Stimulated activated effector memory CD8-positive, alpha-beta T cell treated with anti-CD3 and anti-CD28 coated beads, Interleukin-12 subunit alpha, Interleukin-12 subunit beta, amount 100 ng/mL, for 72 hours (primary cell): ENCODE measurements at regions not wholly inside any gene's neighbourhood (a gene's known extent, or its start where the extent isn't known, plus 50 kb on each side); places are given as distances from the start of the nearest gene placed in this dataset.

Experiments
- ATAC-seq: fragments of 150-1000 bp; cut with Tn5 transposase; 2 replicates; pipeline ENCODE4 v1.10.0; 2021
- DNase-seq, 2 donors: peaks; one replicate each; pipeline ENCODE4 v3.0.0; 2021 to 2022; ENCODE audit warnings: low spot score in 2 of 2
- H3K27ac Mint-ChIP-seq: one replicate; pipeline ENCODE4 v1.8.0; 2022; ENCODE audit warnings: mild to moderate bottlenecking, mixed read lengths
- H3K36me3 Mint-ChIP-seq: one replicate; pipeline ENCODE4 v1.8.0; 2022; ENCODE audit warnings: mild to moderate bottlenecking, mixed read lengths
- H3K4me1 Mint-ChIP-seq: one replicate; pipeline ENCODE4 v1.8.0; 2022; ENCODE audit warnings: mixed read lengths
- H3K4me3 Mint-ChIP-seq: one replicate; pipeline ENCODE4 v1.8.0; 2022; ENCODE audit warnings: mild to moderate bottlenecking, mixed read lengths
- H3K9me3 Mint-ChIP-seq: one replicate; pipeline ENCODE4 v1.8.0; 2022; ENCODE audit warnings: mixed read lengths

- H3K36me3 Mint-ChIP-seq, result no peaks in the 10 kb centered on the region
- peaks cover 4% of the 10 kb centered on the region for H3K9me3 Mint-ChIP-seq
- no peak for ATAC-seq
- H3K4me1 Mint-ChIP-seq, result no peaks in the 10 kb centered on the region
- DNase-seq, result no peak
- no peak overlapping the region for H3K27ac Mint-ChIP-seq
- no peak overlapping the region for H3K4me3 Mint-ChIP-seq
Measured at GRCh38 chr11:13062115-13062514, 53.0 kb downstream of the RASSF10 start.

- no peak for DNase-seq
- peaks cover 4% of the 10 kb centered on the region for H3K9me3 Mint-ChIP-seq
- no peaks in the 10 kb centered on the region for H3K36me3 Mint-ChIP-seq
- no peak overlapping the region for H3K4me3 Mint-ChIP-seq
- no peak for ATAC-seq
- H3K4me1 Mint-ChIP-seq, result no peaks in the 10 kb centered on the region
- no peak overlapping the region for H3K27ac Mint-ChIP-seq
Measured at GRCh38 chr11:13064593-13064992, 55.5 kb downstream of the RASSF10 start.

- Mint-ChIP-seq H3K36me3 (no peaks in the 10 kb centered on the region), H3K9me3 (peaks cover 4% of the 10 kb centered on the region), H3K4me1 (no peaks in the 10 kb centered on the region), H3K27ac (no peak overlapping the region), H3K4me3 (no peak overlapping the region)
- no peak for DNase-seq
- ATAC-seq, result no peak
Measured at GRCh38 chr11:13065200-13065787, 56.2 kb downstream of the RASSF10 start.

- H3K4me3 Mint-ChIP-seq, result no peak overlapping the region
- no peaks in the 10 kb centered on the region for H3K9me3 Mint-ChIP-seq
- H3K27ac Mint-ChIP-seq, result no peak overlapping the region
- no peaks in the 10 kb centered on the region for H3K4me1 Mint-ChIP-seq
- DNase-seq, result no peak
- ATAC-seq, result no peak
- H3K36me3 Mint-ChIP-seq, result no peaks in the 10 kb centered on the region
Measured at GRCh38 chr11:13068211-13068610, 59.1 kb downstream of the RASSF10 start.

- no peak overlapping the region for H3K27ac Mint-ChIP-seq
- no peaks in the 10 kb centered on the region for H3K9me3 Mint-ChIP-seq
- DNase-seq (no peak), ATAC-seq (peak; percentile 20)
- H3K4me3 Mint-ChIP-seq, result no peak overlapping the region
- no peaks in the 10 kb centered on the region for H3K4me1 Mint-ChIP-seq
- H3K36me3 Mint-ChIP-seq, result no peaks in the 10 kb centered on the region
Measured at GRCh38 chr11:13073119-13073981, 64.2 kb downstream of the RASSF10 start.

GRCh38 chr11:13074714-13075464 is 65.8 kb downstream of the RASSF10 start:
- Mint-ChIP-seq H3K4me3 (no peak overlapping the region), H3K36me3 (no peaks in the 10 kb centered on the region), H3K9me3 (no peaks in the 10 kb centered on the region), H3K27ac (no peak overlapping the region), H3K4me1 (no peaks in the 10 kb centered on the region)
- ATAC-seq (no peak), DNase-seq (no peak)

- DNase-seq (no peak), ATAC-seq (no peak)
- H3K36me3 Mint-ChIP-seq, result no peaks in the 10 kb centered on the region
- H3K4me1 Mint-ChIP-seq, result no peaks in the 10 kb centered on the region
- H3K27ac Mint-ChIP-seq, result no peak overlapping the region
- no peaks in the 10 kb centered on the region for H3K9me3 Mint-ChIP-seq
- no peak overlapping the region for H3K4me3 Mint-ChIP-seq
Measured at GRCh38 chr11:13076961-13077360, 67.8 kb downstream of the RASSF10 start.

- Mint-ChIP-seq H3K9me3 (no peaks in the 10 kb centered on the region), H3K27ac (no peak overlapping the region), H3K36me3 (no peaks in the 10 kb centered on the region), H3K4me1 (no peaks in the 10 kb centered on the region), H3K4me3 (no peak overlapping the region)
- no peak for ATAC-seq
- no peak for DNase-seq
Measured at GRCh38 chr11:13080861-13081260, 71.7 kb downstream of the RASSF10 start.

GRCh38 chr11:13082588-13082987 is 73.5 kb downstream of the RASSF10 start:
- Mint-ChIP-seq H3K4me3 (no peak overlapping the region), H3K27ac (no peak overlapping the region), H3K9me3 (peaks cover 2% of the 10 kb centered on the region), H3K36me3 (no peaks in the 10 kb centered on the region), H3K4me1 (no peaks in the 10 kb centered on the region)
- no peak for ATAC-seq
- no peak for DNase-seq

- Mint-ChIP-seq H3K27ac (no peak overlapping the region), H3K4me3 (no peak overlapping the region), H3K4me1 (no peaks in the 10 kb centered on the region), H3K36me3 (no peaks in the 10 kb centered on the region), H3K9me3 (peaks cover 2% of the 10 kb centered on the region)
- ATAC-seq (no peak), DNase-seq (no peak)
Measured at GRCh38 chr11:13090228-13090708, 81.2 kb downstream of the RASSF10 start.

GRCh38 chr11:13091373-13091772 is 82.3 kb downstream of the RASSF10 start:
- no peaks in the 10 kb centered on the region for H3K36me3 Mint-ChIP-seq
- no peak overlapping the region for H3K27ac Mint-ChIP-seq
- DNase-seq (no peak), ATAC-seq (no peak)
- H3K9me3 Mint-ChIP-seq, result peaks cover 2% of the 10 kb centered on the region
- H3K4me1 Mint-ChIP-seq, result no peaks in the 10 kb centered on the region
- no peak overlapping the region for H3K4me3 Mint-ChIP-seq

GRCh38 chr11:13091804-13092203 is 82.7 kb downstream of the RASSF10 start:
- Mint-ChIP-seq H3K36me3 (no peaks in the 10 kb centered on the region), H3K27ac (no peak overlapping the region)

GRCh38 chr11:13094930-13095687 is 86.0 kb downstream of the RASSF10 start:
- Mint-ChIP-seq H3K4me3 (no peak overlapping the region), H3K4me1 (no peaks in the 10 kb centered on the region), H3K9me3 (no peaks in the 10 kb centered on the region), H3K27ac (no peak overlapping the region), H3K36me3 (no peaks in the 10 kb centered on the region)
- no peak for DNase-seq
- no peak for ATAC-seq

More at GRCh38 chr11:13091804-13092203, 82.7 kb downstream of the RASSF10 start:
- Mint-ChIP-seq H3K4me1 (no peaks in the 10 kb centered on the region), H3K9me3 (peaks cover 2% of the 10 kb centered on the region), H3K4me3 (no peak overlapping the region)
- ATAC-seq (no peak), DNase-seq (no peak)

- no peaks in the 10 kb centered on the region for H3K4me1 Mint-ChIP-seq
- no peak for ATAC-seq
- H3K9me3 Mint-ChIP-seq, result no peaks in the 10 kb centered on the region
- no peaks in the 10 kb centered on the region for H3K36me3 Mint-ChIP-seq
- no peak overlapping the region for H3K4me3 Mint-ChIP-seq
- DNase-seq, result peak in 1 of 2 donors; percentile 25
- H3K27ac Mint-ChIP-seq, result no peak overlapping the region
Measured at GRCh38 chr11:13098063-13098462, 88.9 kb downstream of the RASSF10 start.
